ENCODE measurements at regions not wholly inside any gene's neighbourhood (a gene's known extent, or its start where the extent isn't known, plus 50 kb on each side); places are given as distances from the start of the nearest gene placed in this dataset.

DNA sequence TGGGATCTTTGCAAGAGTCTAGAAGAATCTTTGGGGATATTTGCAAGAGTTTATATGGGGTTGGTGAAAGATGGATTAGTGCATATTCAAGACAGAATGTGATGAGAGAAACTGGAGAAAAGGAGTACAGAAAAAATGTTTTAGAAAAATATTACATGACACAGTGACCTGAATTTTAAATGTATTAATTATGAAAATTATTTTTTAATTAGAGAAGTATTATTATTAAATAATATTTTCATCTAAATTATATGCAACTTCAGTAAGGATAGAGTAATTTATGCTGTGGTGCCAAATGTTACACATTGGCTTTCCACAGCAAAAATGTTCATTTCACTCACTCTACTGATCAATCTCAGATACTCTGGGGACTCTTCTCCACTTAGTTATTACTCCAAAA is 1442.8 kb upstream of the SLC39A10 start:
- TF ChIP-seq STAT1 (conservative IDR thresholded peaks at IDR 0.05), result no peak
- TF ChIP-seq, protein P1, sequence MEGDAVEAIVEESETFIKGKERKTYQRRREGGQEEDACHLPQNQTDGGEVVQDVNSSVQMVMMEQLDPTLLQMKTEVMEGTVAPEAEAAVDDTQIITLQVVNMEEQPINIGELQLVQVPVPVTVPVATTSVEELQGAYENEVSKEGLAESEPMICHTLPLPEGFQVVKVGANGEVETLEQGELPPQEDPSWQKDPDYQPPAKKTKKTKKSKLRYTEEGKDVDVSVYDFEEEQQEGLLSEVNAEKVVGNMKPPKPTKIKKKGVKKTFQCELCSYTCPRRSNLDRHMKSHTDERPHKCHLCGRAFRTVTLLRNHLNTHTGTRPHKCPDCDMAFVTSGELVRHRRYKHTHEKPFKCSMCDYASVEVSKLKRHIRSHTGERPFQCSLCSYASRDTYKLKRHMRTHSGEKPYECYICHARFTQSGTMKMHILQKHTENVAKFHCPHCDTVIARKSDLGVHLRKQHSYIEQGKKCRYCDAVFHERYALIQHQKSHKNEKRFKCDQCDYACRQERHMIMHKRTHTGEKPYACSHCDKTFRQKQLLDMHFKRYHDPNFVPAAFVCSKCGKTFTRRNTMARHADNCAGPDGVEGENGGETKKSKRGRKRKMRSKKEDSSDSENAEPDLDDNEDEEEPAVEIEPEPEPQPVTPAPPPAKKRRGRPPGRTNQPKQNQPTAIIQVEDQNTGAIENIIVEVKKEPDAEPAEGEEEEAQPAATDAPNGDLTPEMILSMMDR (IDR thresholded peaks at IDR 0.05 in 2 of 3, conservative IDR thresholded peaks at IDR 0.05 in 1 of 3; ENCODE audit: control insufficient read depth in 2 of 3, extremely low read depth in 1 of 3, insufficient read depth in 1 of 3, low read depth in 3 of 3, low read length in 3 of 3), result no peak
- no peak for TF ChIP-seq GABPA (IDR thresholded peaks at IDR 0.05; ENCODE audit: low read depth)
- no peak for TF ChIP-seq ASH2L (IDR thresholded peaks at IDR 0.05; ENCODE audit: borderline replicate concordance, low read depth)
- TF ChIP-seq TCF7 (IDR thresholded peaks at IDR 0.05; ENCODE audit: borderline replicate concordance), result no peak
- TF ChIP-seq POLR2AphosphoS5 (IDR thresholded peaks at IDR 0.05; ENCODE audit: low read length), result no peak
- no peak for TF ChIP-seq POLR2A (IDR thresholded peaks at IDR 0.05; ENCODE audit: low read depth, low read length)
- TF ChIP-seq SREBF2 (IDR thresholded peaks at IDR 0.05; ENCODE audit: low read length), result no peak
- no peak for TF ChIP-seq LARP7 (IDR thresholded peaks at IDR 0.05)
- TF ChIP-seq TAF1 (IDR thresholded peaks at IDR 0.05; ENCODE audit: borderline replicate concordance, low read depth, low read length), result no peak
- no peak for TF ChIP-seq SUPT20H (IDR thresholded peaks at IDR 0.05; ENCODE audit: borderline replicate concordance, control insufficient read depth, low read depth, low read length)
- TF ChIP-seq EZH2 (IDR thresholded peaks at IDR 0.05; ENCODE audit: borderline replicate concordance, control insufficient read depth, low read depth, low read length), result no peak
- TF ChIP-seq DPF2 (IDR thresholded peaks at IDR 0.05), result no peak

Measured in GM12878 (cell line).